Thyroid gland (tissue), 4 donors: ENCODE measurements at regions not wholly inside any gene's neighbourhood (a gene's known extent, or its start where the extent isn't known, plus 50 kb on each side); places are given as distances from the start of the nearest gene placed in this dataset.

Source experiments
- POLR2A ChIP-seq, 2 donors: fragments of 450-650 bp; IDR thresholded peaks; one replicate each; pipeline ENCODE4 v1.6.1; 2017; ENCODE audit warnings: antibody characterized with exemption in 2 of 2, mild to moderate bottlenecking in 2 of 2, moderate library complexity in 1 of 2
- TF ChIP-seq, protein P1 (sequence below), 6 experiments: fragments of 200-600 bp in 3 of 6; fragments of 450-650 bp in 3 of 6; sonication (generic) in 3 of 6; IDR thresholded peaks; one replicate each; pipeline ENCODE4 v1.5.1; 2016 to 2019; ENCODE audit warnings: antibody characterized with exemption in 6 of 6, mild to moderate bottlenecking in 2 of 6, inconsistent platforms in 1 of 6, moderate library complexity in 1 of 6

DNA sequence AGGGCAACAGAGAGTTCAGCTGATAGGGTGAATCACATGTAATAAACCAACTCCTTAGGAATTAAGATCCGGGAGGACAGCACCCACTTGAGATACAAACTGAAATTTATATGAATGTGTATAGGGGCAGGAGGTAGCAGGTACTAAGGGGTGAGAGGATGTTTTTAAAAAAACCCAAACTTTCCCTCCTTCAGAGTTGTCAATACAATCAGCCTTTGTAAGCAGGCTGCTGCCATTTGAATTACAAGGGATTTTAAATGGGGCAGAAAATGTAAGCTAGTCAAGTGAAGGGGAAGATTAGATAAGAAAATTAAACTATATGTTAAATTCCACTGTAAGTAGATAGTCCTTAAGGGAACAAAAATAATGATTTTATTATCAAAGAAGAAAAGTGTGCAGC is 1239.7 kb upstream of the CELF4 start:
- TF ChIP-seq, protein P1, sequence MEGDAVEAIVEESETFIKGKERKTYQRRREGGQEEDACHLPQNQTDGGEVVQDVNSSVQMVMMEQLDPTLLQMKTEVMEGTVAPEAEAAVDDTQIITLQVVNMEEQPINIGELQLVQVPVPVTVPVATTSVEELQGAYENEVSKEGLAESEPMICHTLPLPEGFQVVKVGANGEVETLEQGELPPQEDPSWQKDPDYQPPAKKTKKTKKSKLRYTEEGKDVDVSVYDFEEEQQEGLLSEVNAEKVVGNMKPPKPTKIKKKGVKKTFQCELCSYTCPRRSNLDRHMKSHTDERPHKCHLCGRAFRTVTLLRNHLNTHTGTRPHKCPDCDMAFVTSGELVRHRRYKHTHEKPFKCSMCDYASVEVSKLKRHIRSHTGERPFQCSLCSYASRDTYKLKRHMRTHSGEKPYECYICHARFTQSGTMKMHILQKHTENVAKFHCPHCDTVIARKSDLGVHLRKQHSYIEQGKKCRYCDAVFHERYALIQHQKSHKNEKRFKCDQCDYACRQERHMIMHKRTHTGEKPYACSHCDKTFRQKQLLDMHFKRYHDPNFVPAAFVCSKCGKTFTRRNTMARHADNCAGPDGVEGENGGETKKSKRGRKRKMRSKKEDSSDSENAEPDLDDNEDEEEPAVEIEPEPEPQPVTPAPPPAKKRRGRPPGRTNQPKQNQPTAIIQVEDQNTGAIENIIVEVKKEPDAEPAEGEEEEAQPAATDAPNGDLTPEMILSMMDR (IDR thresholded peaks at IDR 0.05), result no peak
- no peak for TF ChIP-seq POLR2A (IDR thresholded peaks at IDR 0.05)
